ENCODE measurements at regions not wholly inside any gene's neighbourhood (a gene's known extent, or its start where the extent isn't known, plus 50 kb on each side); places are given as distances from the start of the nearest gene placed in this dataset.

DNA sequence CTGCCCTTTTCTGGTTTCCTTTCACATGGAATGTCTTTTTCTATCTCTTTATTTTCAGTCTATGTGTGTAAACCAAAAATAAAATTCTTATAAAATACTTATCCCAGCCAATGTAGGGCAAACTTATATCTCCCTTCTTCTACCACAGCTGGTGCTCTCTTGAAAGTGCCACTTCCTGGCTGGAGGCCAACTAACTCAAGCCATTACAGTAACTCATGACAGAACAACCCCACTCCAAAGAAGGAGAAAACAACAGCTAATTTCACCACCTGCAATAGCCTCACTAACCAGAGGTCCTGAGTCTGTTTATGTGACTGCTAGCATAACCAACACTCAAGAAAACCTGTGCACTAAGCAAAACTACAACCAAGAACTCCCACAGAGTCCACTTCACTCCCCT, 74.9 kb upstream of the DBX1 start:
- TF ChIP-seq, protein P1, sequence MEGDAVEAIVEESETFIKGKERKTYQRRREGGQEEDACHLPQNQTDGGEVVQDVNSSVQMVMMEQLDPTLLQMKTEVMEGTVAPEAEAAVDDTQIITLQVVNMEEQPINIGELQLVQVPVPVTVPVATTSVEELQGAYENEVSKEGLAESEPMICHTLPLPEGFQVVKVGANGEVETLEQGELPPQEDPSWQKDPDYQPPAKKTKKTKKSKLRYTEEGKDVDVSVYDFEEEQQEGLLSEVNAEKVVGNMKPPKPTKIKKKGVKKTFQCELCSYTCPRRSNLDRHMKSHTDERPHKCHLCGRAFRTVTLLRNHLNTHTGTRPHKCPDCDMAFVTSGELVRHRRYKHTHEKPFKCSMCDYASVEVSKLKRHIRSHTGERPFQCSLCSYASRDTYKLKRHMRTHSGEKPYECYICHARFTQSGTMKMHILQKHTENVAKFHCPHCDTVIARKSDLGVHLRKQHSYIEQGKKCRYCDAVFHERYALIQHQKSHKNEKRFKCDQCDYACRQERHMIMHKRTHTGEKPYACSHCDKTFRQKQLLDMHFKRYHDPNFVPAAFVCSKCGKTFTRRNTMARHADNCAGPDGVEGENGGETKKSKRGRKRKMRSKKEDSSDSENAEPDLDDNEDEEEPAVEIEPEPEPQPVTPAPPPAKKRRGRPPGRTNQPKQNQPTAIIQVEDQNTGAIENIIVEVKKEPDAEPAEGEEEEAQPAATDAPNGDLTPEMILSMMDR (IDR thresholded peaks at IDR 0.05) = no peak
- no peak for TF ChIP-seq POLR2A (IDR thresholded peaks at IDR 0.05)
